NCI-H2196 treated with DMSO at 0.1 percent for 48 hours (cell line): ENCODE measurements at regions not wholly inside any gene's neighbourhood (a gene's known extent, or its start where the extent isn't known, plus 50 kb on each side); places are given as distances from the start of the nearest gene placed in this dataset.

Source experiments
- DNase-seq: peaks from one replicate; lab custom pipeline; 2025; ENCODE audit not compliant: unreplicated experiment; lab: John Stamatoyannopoulos, UW

DNA sequence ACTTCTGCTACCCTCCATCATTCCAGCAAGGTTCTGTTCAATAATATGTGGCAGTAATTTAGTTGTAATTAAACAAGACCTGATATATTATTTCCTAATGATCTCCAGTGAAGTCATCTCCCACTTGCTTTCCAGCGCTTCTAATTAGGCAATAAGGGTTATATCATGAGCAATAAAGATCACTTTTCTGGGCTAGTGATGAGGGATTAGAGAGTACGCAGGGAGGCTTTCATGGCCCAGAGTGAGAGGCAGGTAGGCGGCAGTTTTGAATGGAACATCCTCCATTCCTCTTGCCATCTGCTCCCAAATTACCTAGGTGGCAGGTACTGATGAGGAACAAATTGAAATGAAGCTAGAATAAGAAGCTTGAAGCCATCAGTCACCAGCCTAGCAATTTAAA, 358.1 kb upstream of the SYT4 start:
- DNase-seq = no peak

DNA sequence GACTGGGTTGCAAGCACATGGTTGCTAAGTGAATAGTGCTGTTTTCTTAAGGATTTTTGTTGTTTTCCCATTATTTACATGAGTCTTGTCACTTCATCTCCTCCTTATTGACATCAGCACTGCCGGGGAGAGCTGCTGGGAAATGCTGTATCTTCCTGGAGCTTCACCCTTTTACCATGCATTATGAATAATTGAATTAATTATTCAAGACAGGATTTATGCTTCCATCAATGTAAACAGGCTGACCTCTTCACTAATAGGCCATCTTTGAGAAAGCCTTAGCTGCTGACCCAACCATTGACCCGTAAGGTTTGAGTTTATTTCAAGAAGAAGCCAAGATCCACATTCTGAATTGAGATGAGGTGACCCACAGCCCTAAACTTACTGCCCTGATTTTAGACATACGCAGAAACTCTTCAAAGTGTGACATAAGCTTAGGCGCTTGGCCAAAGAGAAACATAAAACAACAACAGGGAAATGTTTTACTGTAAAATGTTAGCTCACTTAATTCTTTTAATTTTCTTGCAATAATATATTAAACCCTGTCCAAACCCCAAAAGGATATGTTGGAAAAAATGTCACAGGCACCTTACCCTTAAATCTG, 365.5 kb upstream of the SYT4 start:
- DNase-seq = no peak

DNA sequence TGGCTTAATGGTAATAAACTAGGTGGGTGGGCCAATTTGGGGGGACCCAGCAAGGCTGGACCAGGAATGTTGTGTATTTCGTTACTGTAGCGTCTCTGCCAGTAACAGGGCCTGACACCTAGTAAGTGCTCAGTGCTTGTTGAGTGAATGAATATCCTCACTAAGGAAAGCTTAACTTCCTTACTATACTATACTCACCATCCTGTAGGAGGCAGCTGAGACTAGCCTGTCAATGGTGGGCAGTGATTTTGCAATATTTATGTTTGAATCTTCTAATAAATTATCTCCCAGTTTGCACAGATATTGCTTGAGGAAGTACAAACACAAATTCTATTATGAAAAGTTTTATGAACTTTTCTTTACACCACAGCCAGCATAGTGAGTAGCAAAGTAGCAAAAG, 370.7 kb upstream of the SYT4 start:
- DNase-seq = no peak

DNA sequence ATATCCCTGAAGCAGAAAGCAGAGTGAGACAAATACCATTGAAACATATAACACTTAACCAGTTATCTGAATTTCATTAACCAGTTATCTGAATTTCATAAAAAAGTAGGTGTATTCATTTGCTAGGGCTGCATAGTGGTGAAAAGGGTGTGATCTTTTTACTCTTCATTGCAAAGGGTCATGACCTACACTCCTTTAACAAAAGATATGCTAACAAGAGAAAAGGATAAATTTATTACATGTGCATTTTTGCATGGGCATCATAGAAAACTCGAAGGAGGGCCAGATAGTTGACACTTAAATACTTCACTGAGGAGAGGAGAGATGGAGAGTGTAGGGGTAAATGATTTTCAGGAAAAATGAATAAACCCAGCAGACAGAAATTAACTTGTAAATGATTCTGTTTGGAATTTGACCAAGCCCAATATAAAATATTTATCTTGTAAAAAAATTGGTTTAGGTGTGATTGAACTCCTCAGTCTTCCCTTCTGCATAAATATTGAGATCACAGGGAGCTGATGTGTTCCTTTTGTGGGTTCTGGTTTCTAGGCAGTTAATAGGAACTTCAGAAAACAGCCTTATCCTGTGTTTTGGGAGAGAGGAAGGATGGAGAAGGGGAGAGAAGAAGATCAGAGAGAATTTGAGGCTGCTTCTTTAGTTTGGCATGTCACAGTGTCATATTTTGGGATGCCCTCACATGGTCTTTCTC, 372.5 kb upstream of the SYT4 start:
- no peak for DNase-seq

DNA sequence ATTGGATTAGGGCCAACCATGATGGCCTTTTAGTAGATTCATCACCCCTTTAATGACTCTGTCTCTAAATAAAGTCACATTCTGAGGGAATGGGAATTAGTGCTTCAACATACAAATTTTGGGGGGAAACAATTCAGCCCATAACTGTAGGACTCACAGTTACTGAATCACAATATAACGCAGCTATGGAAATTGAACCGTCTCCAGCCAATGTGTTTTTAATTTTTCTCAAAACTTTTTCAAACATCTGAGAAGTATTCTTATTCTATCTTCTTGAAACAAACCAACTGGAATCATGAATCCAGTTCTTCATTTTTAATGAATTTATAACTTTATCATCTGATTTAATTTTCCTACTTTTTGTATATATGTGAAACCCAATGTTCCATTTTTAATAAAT, 373.1 kb upstream of the SYT4 start:
- DNase-seq = no peak

DNA sequence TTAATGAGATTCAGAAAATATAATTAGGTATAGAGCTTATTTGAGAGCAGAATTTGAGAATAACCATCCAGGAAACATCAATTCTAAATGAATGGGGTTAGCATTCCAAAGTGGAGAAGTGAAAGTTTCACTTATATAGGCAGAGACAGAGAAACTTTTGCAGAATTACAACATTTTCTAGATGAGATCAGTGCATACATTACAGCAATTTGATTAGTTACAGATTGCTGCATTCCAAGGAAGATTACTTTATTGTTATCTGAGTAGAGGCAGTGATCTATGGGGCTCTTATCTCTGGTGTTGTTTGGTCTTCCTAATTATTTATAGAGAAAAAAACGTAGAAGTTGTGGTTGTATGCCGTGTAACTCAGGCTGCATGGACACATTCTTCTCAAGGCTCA, 373.8 kb upstream of the SYT4 start:
- no peak for DNase-seq

DNA sequence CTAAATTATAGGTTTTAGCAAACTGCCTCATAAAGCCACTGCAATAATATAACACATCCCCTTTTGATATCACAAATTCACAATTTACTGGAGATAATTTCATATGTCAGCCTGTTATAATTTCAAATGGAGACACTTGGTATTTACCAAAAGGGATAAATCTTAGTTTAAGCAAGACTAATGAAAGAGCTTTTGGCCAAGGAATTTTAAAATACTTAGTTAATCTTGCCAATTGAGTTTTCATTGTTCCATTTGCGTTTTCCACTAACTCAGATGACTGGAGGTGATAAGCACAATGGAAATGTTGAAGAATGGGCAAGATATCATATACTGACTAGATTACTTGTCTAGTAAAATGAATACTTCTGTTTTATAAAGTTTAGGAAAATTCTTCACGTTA, 379.3 kb upstream of the SYT4 start:
- DNase-seq = no peak

DNA sequence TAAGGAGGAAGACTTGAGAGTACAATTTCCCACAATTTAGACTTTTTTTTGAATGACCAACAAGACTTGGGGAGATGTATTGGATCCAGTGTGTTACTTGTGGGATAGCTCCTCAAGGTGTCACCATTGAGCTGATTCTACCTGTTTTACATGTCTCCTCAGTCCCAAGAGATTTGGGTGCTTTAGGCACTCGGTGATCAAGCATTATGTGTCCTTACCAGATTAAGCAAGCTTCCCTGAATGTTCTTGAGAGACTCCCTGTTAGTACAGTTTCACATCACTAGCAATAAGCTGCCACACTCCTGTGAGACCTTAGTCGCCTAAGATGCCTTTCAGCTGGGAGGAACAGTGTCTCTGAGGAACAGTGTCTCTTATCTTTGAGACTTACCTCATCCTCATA, 384.3 kb upstream of the SYT4 start:
- DNase-seq = no peak

DNA sequence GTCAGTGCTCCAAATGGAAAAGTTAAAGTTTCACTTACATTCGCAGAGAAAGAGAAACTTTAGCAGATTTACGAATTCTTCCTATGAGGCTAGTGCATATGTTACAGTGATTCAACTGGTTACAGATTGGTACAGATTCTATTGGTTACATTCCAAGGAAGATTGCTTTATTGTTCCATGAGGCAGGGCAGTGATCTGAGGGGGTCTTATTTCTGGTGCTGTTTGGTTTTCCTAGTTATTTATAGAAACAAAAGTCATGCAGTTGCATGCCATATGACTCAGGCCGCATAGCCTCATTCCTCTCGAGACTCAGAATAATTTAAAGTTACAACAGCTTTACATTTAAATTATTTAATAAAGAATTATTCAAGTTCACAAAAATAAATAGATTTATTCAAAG, 385.4 kb upstream of the SYT4 start:
- DNase-seq = no peak

DNA sequence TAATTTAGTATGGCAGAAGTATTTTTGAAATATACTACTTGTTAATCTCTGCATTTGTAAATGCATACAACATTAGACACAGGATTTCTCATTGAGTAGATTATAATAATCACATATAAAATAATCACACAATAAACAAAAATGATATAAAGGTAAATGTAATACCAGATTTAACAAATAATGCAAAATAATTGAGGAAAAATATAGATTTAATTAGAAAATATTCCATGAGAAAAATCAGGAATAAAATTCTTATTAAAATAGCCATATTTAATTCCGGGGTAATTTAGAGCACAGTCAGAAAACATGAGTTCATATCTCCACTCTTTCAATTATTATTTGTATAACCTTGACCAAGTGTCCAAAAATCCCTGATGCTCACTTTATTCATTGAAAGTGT, 385.9 kb upstream of the SYT4 start:
- DNase-seq = no peak

DNA sequence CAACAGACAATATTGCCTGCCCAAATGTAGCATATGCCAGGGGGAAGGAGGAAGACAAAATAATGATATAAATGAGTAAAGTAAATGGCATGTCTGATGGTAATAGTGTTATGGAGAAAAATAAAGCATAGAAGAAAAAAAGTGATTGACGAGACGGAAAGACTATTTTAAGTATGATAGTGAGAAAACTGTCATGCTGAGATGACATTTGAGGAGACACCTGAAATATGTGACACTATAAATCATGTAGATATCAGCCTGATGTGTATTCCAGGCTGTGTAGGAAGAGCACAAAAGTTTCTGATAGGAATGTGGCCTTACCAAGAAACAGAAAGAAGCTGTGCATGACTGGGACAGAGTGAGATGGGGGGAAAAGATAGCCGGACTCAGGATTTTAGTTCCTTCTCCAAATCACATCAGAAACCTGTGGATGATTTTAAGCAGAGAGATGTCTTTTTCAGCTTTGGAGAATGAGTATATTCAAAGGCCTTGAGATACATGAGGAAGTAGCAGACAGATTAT, 387.3 kb upstream of the SYT4 start:
- no peak for DNase-seq

DNA sequence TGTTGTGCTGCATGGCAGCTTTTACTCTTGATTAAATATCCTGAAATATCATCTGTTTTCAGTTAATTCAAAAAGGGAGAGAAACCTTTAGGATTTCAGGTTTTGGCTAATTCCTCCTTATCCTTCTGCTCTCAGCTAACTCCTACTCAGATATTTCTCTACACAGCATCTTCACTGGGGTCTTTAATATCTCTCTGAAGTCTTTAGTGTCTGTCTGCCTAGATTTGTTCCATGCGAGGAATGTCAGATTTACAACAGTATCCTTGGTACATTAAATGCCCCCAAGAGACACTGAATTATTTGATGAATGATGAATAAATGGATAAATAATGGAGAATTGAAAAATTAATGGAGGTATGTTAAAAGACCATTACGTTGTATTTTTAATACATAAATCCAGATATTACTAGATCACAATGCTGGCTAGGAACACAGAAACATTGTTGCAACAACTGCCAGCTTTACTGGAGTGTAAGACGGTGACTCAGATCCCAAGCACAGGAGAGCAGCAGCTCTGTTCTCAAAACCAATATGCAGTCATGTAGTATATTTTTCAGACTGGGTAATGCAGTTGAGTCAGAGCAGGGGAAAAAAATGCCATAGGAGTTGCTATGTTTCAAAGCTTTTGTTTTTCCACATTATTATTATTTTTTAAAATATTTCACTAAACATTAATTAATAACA, 388.0 kb upstream of the SYT4 start:
- DNase-seq = no peak

DNA sequence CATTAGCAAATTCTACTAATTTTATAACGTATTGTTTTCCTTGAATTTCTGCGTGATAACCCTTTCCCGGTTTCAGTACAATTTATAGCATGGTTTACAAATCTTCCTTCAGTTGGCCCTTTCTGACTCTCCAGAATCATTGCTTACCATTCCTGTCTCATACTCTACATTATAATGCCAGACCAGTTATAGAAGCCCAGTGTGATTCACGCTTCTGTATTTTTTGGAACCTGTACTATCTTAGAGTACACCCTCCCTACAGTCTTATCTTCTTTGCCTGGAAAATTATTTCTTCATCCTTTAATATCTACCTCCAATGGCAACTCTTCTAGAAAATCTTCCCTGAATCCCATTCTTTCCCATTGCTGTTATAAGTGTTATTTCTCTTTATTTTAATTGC, 391.6 kb upstream of the SYT4 start:
- DNase-seq = no peak

DNA sequence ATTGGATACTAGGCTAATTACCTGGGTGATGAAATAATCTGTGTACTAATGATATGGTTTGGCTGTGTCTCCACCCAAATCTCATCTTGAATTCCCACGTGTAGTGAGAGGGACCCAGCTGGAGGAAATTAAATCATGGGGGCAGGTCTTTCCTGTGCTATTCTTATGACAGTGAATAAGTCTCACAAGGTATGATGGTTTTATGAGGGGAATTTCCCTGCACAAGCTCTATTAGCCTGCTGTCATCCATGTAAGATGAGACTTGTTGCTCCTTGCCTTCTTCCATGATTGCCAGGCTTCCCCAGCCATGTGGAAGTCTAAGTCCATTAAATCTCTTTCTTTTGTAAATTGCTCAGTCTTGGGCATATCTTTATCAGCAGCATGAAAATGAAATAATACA, 394.1 kb upstream of the SYT4 start:
- no peak for DNase-seq

DNA sequence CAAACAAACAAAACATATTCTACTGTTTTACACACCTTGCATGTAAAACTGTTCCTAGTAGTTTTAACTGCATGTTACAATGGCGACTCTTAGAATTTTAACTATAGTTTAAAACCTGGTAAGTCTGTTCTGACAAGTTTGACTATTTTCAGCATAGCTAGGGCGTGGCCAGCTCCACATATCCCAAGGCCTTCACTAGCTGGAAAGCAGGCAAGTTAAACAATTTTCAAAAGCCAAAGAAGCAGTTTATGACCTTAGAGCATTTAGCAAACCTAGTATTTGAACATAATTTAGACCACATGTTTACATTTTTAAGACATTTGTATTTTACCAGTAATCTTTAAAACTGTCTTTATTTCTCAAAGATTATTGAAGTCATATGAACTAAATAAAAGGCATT, 402.8 kb upstream of the SYT4 start:
- DNase-seq = no peak

DNA sequence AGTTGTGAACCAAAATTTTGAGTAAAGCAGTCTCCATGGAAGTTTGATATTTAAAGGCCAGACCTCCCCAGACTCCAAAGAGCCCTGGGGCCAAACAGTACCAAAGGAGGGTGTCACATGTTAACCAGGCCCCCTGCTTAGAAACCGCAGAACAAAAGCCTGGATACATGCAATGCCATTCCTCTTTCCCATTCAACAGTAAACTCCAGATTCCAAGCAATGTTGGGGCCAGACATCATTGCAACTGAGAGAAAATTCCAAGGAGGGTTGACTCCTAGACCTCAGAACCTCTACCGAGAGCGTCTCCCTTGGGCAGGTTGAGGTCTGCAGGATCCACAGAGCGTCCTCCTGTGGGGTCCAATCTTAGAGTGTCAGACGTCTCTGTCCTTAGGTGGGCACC, 404.4 kb upstream of the SYT4 start:
- no peak for DNase-seq

DNA sequence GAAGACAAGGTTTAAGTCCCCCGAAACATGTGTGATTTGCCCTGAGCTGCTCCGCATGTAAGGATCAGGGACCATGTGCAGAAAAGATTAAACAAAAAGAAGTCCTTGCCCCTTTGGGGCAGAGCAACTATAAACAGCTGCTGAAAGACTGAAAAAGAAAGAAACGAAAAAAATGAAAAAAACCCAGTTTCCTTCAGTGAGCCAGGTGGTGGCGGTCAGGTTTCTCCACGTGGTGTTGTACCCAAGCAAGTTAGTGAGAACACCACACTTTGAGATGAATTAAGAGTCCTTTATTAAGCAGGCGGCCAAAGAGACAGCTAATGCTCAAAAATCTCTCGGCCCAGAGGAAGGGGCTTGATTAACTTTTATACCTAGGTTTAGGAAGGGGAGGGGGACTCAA, 404.9 kb upstream of the SYT4 start:
- no peak for DNase-seq

DNA sequence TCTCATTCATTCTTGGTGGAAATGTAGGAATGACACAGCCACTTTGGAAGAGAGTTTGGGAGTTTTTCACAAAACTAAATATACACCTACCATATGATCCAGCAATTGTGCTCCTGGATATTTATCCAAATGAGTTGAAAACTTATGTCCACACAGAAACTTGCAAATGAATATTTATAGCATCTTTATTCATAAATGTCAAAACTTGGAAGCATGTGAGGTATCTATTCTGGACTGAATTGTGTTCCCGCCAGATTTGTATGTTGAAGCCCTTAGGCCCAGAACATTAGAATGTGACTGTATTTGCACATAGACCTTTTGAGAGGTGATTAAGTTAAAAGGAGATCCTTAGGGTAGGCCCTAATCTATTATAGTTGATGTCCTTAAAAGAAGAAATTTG, 409.4 kb upstream of the SYT4 start:
- DNase-seq = no peak

DNA sequence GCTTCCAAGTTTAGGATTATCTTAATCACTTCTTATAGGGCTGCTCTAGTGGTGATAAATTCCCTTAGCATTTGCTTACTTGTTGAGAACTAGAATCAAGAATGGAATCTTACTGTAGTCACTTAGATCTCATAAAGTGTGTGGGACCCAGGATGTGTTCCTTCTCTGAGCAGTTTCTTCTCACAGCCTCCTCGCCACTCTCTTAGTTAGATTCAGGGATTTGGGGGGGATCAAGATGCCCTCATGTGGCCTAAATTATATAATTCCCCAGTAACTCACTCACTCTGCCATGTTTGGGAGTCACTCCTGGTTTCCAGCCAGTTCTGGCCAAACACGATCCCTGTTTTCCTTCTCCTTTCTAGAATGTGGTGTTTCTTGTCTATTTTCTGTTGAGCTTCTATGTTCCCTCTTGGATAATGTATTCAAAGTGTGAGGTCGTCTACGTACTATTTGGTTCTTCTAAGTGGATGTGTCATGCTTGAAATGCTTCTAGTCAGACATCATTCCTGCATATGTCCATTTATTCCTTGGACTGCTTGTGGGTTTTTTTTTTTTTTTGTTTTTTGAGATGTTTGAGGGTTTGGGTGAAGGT, 414.9 kb upstream of the SYT4 start:
- DNase-seq = no peak

DNA sequence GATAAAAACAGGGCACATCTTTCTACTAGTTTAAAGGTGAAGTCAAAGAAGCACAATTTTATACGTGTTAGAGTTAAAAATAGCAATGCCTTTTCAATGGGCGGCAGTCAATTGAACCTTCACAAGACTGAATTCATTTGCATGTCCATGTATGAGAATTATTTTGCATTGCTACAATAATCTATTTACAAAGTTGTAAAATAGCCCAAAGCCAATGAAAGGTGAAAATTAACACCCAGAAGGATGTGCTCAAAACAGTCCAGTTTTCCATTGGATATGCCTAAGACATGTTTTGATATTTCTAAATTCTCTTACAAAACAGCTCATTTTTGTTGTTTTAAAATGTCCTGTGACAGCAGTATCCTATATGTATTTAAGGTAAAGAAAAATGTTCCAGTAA, 425.1 kb upstream of the SYT4 start:
- no peak for DNase-seq

DNA sequence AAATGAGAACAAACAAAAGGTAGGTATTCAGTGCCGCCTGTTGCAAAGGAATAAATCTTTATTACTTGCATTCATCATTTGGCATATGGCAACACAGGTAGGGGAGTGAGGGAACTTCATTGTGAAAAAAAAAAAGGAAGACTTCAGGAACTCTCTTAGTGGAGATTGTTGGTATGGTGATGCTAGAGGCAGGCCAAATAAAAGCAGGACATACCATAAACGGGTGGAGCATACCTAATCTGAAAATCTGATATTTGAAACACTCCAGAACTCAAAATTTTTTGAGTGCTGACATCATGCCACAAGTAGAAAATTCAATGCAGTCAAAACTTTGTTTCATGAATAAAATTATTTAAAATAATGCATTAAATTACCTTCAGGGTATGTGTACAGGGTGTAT, 425.8 kb upstream of the SYT4 start:
- DNase-seq = no peak

DNA sequence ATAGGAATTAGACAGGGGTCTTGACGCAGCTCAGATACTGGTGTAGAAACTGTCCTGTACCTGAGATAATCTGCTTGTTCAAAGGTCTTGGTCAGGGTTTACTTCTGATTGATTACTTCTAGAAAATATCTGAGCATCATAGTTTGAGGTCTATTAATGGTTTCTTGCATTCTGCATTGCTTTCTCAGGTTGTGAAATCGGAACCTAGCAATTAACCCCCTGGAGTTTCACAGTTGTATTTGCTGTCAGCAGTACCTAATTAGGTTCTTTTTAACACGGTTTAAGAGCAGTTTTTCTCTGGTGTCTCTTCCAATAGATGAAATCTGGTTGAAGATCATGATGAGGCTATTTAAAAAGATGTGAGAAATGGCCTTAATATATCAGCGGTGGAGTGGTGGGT, 428.6 kb upstream of the SYT4 start:
- DNase-seq = no peak
